K562 (cell line): ENCODE measurements at regions not wholly inside any gene's neighbourhood (a gene's known extent, or its start where the extent isn't known, plus 50 kb on each side); places are given as distances from the start of the nearest gene placed in this dataset.
"Not testable (repeated sequence)": the region's sequence is repeated elsewhere in the genome, so short reads cannot be mapped to it uniquely, and the experiment has no call there.

Experiments
- ATAC-seq: fragments of 200-7000 bp; cut with Tn5 transposase; 3 replicates; pipeline ENCODE4 v1.9.1; 2020; ENCODE audit warnings: moderate library complexity
- BruUV-seq: library from RNA; stranded (reverse); fragments of 400-500 nt; replicated peaks from 2 replicates; lab custom pipeline; 2021; lab: Mats Ljungman, UMichigan
- CTCF ChIA-PET: fragments of 300-600 bp; formaldehyde crosslinking; extraction: SDS; loops from one replicate; lab custom pipeline; 2021; ENCODE audit warnings: low intra/inter-chr PET ratio; lab: Yijun Ruan, JAX
- POLR2A ChIA-PET: fragments of 300-600, 350-650 bp; sonication (Branson Sonifier 250); formaldehyde crosslinking; extraction: SDS; loops from one replicate; lab custom pipeline; 2021; ENCODE audit warnings: antibody characterized with exemption, inconsistent platforms; lab: Yijun Ruan, JAX
- DNase-seq, 4 experiments: peaks; one replicate each; pipeline versions ENCODE4 v3.0.0 to v3.0.0-alpha.2; 2011 to 2018; ENCODE audit warnings: low spot score in 3 of 4, mixed read lengths in 3 of 4; ENCODE audit errors: extremely low read depth in 1 of 4
- FAIRE-seq: peaks from 2 replicates; lab custom pipeline; 2011; peaks lifted over from hg19 to GRCh38; lab: Jason Lieb, UNC
- H2AFZ ChIP-seq: 2 replicates; pipeline ENCODE4 v1.6.0; 2011; ENCODE audit warnings: low read depth, low read length, control low read depth, inconsistent platforms
- H3K27ac ChIP-seq: fragments of 200-600 bp; 3 replicates; pipeline ENCODE4 v1.8.0; 2011; ENCODE audit warnings: low read depth, mild to moderate bottlenecking, control low read depth, inconsistent platforms, low read length, moderate library complexity, mixed read lengths; ENCODE audit errors: extremely low read depth
- H3K27me3 ChIP-seq, 2 experiments: fragments of 300-600 bp in 1 of 2; 2 replicates in 1 of 2; 3 replicates in 1 of 2; pipeline versions ENCODE4 v1.6.0 to v1.8.0; 2011; ENCODE audit warnings: inconsistent platforms in 2 of 2, low read length in 2 of 2, mild to moderate bottlenecking in 1 of 2, mixed read lengths in 1 of 2, moderate library complexity in 1 of 2; ENCODE audit not compliant: control insufficient read depth in 2 of 2, insufficient read depth in 2 of 2
- H3K36me3 ChIP-seq: fragments of 300-600 bp; 3 replicates; pipeline ENCODE4 v1.8.0; 2011; ENCODE audit warnings: mild to moderate bottlenecking, low read length, inconsistent platforms; ENCODE audit not compliant: control insufficient read depth, insufficient read depth
- H3K4me1 ChIP-seq, 2 experiments: fragments of 200-600 bp in 1 of 2; replicated peaks in 1 of 2; 2 replicates in 1 of 2; 3 replicates in 1 of 2; pipeline versions ENCODE4 v1.5.1 to v1.8.0; 2011; ENCODE audit warnings: inconsistent platforms in 2 of 2, low read length in 2 of 2, mild to moderate bottlenecking in 1 of 2, mixed read lengths in 1 of 2, moderate library complexity in 1 of 2; ENCODE audit not compliant: control insufficient read depth in 2 of 2, insufficient read depth in 2 of 2
- H3K4me2 ChIP-seq: 2 replicates; pipeline ENCODE4 v1.6.1; 2011; ENCODE audit warnings: low read length, control low read depth, inconsistent platforms, mixed read lengths; ENCODE audit not compliant: insufficient read depth
- H3K4me3 ChIP-seq: fragments of 200-600 bp; sonication (generic), shearing (Covaris generic); 2 replicates; pipeline ENCODE4 v1.5.1; 2016; ENCODE audit warnings: control low read depth, inconsistent platforms
- H3K79me2 ChIP-seq: fragments of 200-600 bp; 3 replicates; pipeline ENCODE4 v1.8.0; 2011; ENCODE audit warnings: low read length, inconsistent platforms; ENCODE audit not compliant: control insufficient read depth, insufficient read depth
- H3K9ac ChIP-seq, 2 experiments: 2 replicates each; pipeline versions ENCODE4 v1.6.0 to v1.6.1; 2011; ENCODE audit warnings: low read depth in 2 of 2, low read length in 2 of 2, control low read depth in 1 of 2, inconsistent platforms in 1 of 2, mild to moderate bottlenecking in 1 of 2, mixed read lengths in 1 of 2; ENCODE audit not compliant: insufficient read depth in 1 of 2
- H3K9me1 ChIP-seq: one replicate; pipeline ENCODE4 v1.6.0; 2011; ENCODE audit warnings: inconsistent platforms, mild to moderate bottlenecking, low read length, moderate library complexity; ENCODE audit not compliant: control insufficient read depth, insufficient read depth
- H3K9me3 ChIP-seq: replicated peaks from 2 replicates; pipeline ENCODE4 v1.5.1; 2011; ENCODE audit warnings: low read depth, low read length, inconsistent platforms; ENCODE audit not compliant: control insufficient read depth, insufficient read depth
- H4K20me1 ChIP-seq: replicated peaks from 2 replicates; pipeline ENCODE4 v1.6.1; 2011; ENCODE audit warnings: low read length, inconsistent platforms, mixed read lengths; ENCODE audit not compliant: control insufficient read depth, insufficient read depth
- ILF3 ChIP-seq: fragments of 450-650 bp; IDR thresholded peaks from 2 replicates; pipeline ENCODE4 v1.6.1; 2018; ENCODE audit warnings: antibody characterized with exemption, mild to moderate bottlenecking, moderate library complexity, borderline replicate concordance
- RBM25 ChIP-seq: fragments of 200-400 bp; formaldehyde crosslinking; IDR thresholded peaks from 2 replicates; pipeline ENCODE4 v1.6.1; 2018; ENCODE audit warnings: low read length, low read depth, moderate library complexity; ENCODE audit not compliant: severe bottlenecking
- TFAM ChIP-seq: fragments of 250-450 bp; sonication (Bioruptor Pico); conservative IDR thresholded peaks from 2 replicates; pipeline ENCODE4 v1.5.0; 2021; ENCODE audit warnings: mild to moderate bottlenecking, moderate library complexity
- TRIM24 ChIP-seq, 2 experiments: fragments of 450-650 bp; IDR thresholded peaks; 2 replicates each; pipeline ENCODE4 v1.6.1; 2016
- XRCC4 ChIP-seq: IDR thresholded peaks from one replicate; pipeline ENCODE4 v1.6.1; 2011; ENCODE audit not compliant: insufficient read depth, insufficient read length; ENCODE audit errors: extremely low read depth
- ZNF512 ChIP-seq: IDR thresholded peaks from 2 replicates; pipeline ENCODE4 v1.6.1; 2016; ENCODE audit warnings: missing genetic modification characterization, missing compliant biosample characterization
- WGBS: fragments of 100-300 bp; shearing (Covaris generic); methylation state at CpG from one replicate; pipeline ENCODE4 v1.1.6; 2016; ENCODE audit warnings: low coverage, mixed read lengths; ENCODE audit not compliant: insufficient coverage; ENCODE audit errors: missing lambda C conversion rate; 5-methylcytosine and 5-hydroxymethylcytosine counted together
- in situ Hi-C: fragments of 300-500 bp; cut with MboI; formaldehyde crosslinking; loops from 4 replicates; pipeline ENCODE4 v1.15.0; 2018; ENCODE audit warnings: inconsistent platforms, mixed read lengths
- intact Hi-C: fragments of 100-400 bp; cut with micrococcal nuclease; formaldehyde crosslinking; loops from 2 replicates; pipeline ENCODE4 v1.14.2; 2022

GRCh38 chr22:26840770-26841169, 183.4 kb downstream of the MIAT start:
- H3K27me3 ChIP-seq, CTCF ChIA-PET, H3K27ac ChIP-seq, H4K20me1 ChIP-seq, in situ Hi-C loops, H3K9me1 ChIP-seq, H3K9me3 ChIP-seq, FAIRE-seq, H3K4me2 ChIP-seq, ATAC-seq, H3K9ac ChIP-seq, H3K4me1 ChIP-seq, DNase-seq, H3K36me3 ChIP-seq, H2AFZ ChIP-seq, H3K4me3 ChIP-seq, intact Hi-C loops, H3K79me2 ChIP-seq, BruUV-seq: not testable (repeated sequence)
- WGBS: 6% methylated on average over 3 of the region's 3 CpGs
- POLR2A ChIA-PET: interaction anchor here (0.7 kb wide), 1 partner anchor 271 kb away, joined by 3 read pairs; no protein-coding TSS in a partner anchor
- peak; percentile 78 for TF ChIP-seq ZNF512 (tag)

GRCh38 chr22:26842103-26842502, 184.7 kb downstream of the MIAT start:
- no peaks in the 10 kb centered on the region for H4K20me1 ChIP-seq
- intact Hi-C loops: no loop called here
- ChIA-PET CTCF (no interaction called here), POLR2A (interaction anchor here (0.6 kb wide), 1 partner anchor 211 kb away, joined by 3 read pairs; no protein-coding TSS in a partner anchor)
- H3K4me3 ChIP-seq: no peak overlapping the region
- 0% methylated on average over 5 of the region's 5 CpGs for WGBS
- no peaks in the 10 kb centered on the region for H3K9me3 ChIP-seq
- H2AFZ ChIP-seq: no peak overlapping the region
- H3K4me2 ChIP-seq: no peak overlapping the region
- in situ Hi-C loops: no loop called here
- FAIRE-seq: no peak
- H3K27me3 ChIP-seq: no peaks in the 10 kb centered on the region; a peak in 2 of 5 replicates
- H3K9me1 ChIP-seq: no peaks in the 10 kb centered on the region
- DNase-seq: no peak
- ATAC-seq: no peak
- no peak overlapping the region for H3K9ac ChIP-seq
- no peaks in the 10 kb centered on the region; a peak in 1 of 5 replicates for H3K4me1 ChIP-seq
- H3K79me2 ChIP-seq: no peaks in the 10 kb centered on the region
- BruUV-seq: no TSS peak
- no peaks in the 10 kb centered on the region for H3K36me3 ChIP-seq
- no peak overlapping the region for H3K27ac ChIP-seq
- TF ChIP-seq TFAM (CRISPR knock-in tag) (no peak), ILF3 (no peak), RBM25 (no peak), TRIM24 (IDR thresholded peaks at IDR 0.05) (no peak), XRCC4 (no peak)
